OCI-LY3 (cell line): ENCODE measurements at regions not wholly inside any gene's neighbourhood (a gene's known extent, or its start where the extent isn't known, plus 50 kb on each side); places are given as distances from the start of the nearest gene placed in this dataset.

Source experiments
- CTCF ChIP-seq: fragments of 200-600, 300-600 bp; sonication (generic); IDR thresholded peaks from 2 replicates; pipeline ENCODE4 v1.5.1; 2014; ENCODE audit warnings: antibody characterized with exemption, low read length, low read depth
- EZH2phosphoT487 ChIP-seq: fragments of 200-600 bp; shearing (Covaris generic); IDR thresholded peaks from 2 replicates; pipeline ENCODE4 v1.6.1; 2018; ENCODE audit warnings: antibody characterized with exemption, mixed run types, low read depth

GRCh38 chr3:109411547-109411946 lies 74.2 kb upstream of the DPPA4 start:
- TF ChIP-seq CTCF = no peak
- TF ChIP-seq EZH2phosphoT487 = no peak
